Calu3 (cell line): ENCODE measurements at regions not wholly inside any gene's neighbourhood (a gene's known extent, or its start where the extent isn't known, plus 50 kb on each side); places are given as distances from the start of the nearest gene placed in this dataset.

Experiments
- BruUV-seq: library from RNA; stranded (reverse); fragments of 400-500 nt; replicated peaks from 2 replicates; lab custom pipeline; 2021; lab: Mats Ljungman, UMichigan
- CTCF ChIA-PET: fragments of 300-600 bp; sonication (Branson Sonifier 250); formaldehyde crosslinking; loops from one replicate; lab custom pipeline; 2022; ENCODE audit warnings: antibody characterized with exemption; lab: Charles Lee
- DNase-seq: peaks from one replicate; pipeline ENCODE4 v3.0.0; 2022
- H3K27ac Mint-ChIP-seq: one replicate; pipeline ENCODE4 v1.8.0; 2022; ENCODE audit warnings: mixed read lengths; ENCODE audit not compliant: unreplicated experiment
- H3K27me3 Mint-ChIP-seq: one replicate; pipeline ENCODE4 v1.8.0; 2022; ENCODE audit warnings: mixed read lengths; ENCODE audit not compliant: unreplicated experiment
- H3K36me3 Mint-ChIP-seq: one replicate; pipeline ENCODE4 v1.8.0; 2022; ENCODE audit warnings: mild to moderate bottlenecking, moderate library complexity, mixed read lengths; ENCODE audit not compliant: insufficient read depth, unreplicated experiment
- H3K4me1 Mint-ChIP-seq: one replicate; pipeline ENCODE4 v1.8.0; 2022; ENCODE audit warnings: mild to moderate bottlenecking, low read depth, mixed read lengths; ENCODE audit not compliant: unreplicated experiment
- H3K4me3 Mint-ChIP-seq: one replicate; pipeline ENCODE4 v1.8.0; 2022; ENCODE audit warnings: mild to moderate bottlenecking, low read depth, moderate library complexity, mixed read lengths; ENCODE audit not compliant: unreplicated experiment
- H3K9me3 Mint-ChIP-seq: one replicate; pipeline ENCODE4 v1.8.0; 2022; ENCODE audit warnings: low read depth, mixed read lengths; ENCODE audit not compliant: unreplicated experiment
- CTCF ChIP-seq: fragments of 200-600 bp; IDR thresholded peaks from one replicate; pipeline ENCODE4 v1.8.0; 2022; ENCODE audit warnings: antibody characterized with exemption; ENCODE audit not compliant: unreplicated experiment
- intact Hi-C: fragments of 100-400 bp; cut with micrococcal nuclease; formaldehyde crosslinking; loops from one replicate; pipeline ENCODE4 v1.10.0; 2022; ENCODE audit not compliant: unreplicated experiment

GRCh38 chr2:168355779-168356476 lies 100.1 kb upstream of the CERS6 start:
- H3K36me3 Mint-ChIP-seq: no peaks in the 10 kb centered on the region
- no TSS peak for BruUV-seq
- no peak overlapping the region for H3K27ac Mint-ChIP-seq
- no peaks in the 10 kb centered on the region for H3K27me3 Mint-ChIP-seq
- no peaks in the 10 kb centered on the region for H3K9me3 Mint-ChIP-seq
- DNase-seq: no peak
- no peak for TF ChIP-seq CTCF
- H3K4me3 Mint-ChIP-seq: no peak overlapping the region
- H3K4me1 Mint-ChIP-seq: peaks cover 18% of the 10 kb centered on the region
- intact Hi-C loops: no loop called here
- CTCF ChIA-PET: interaction anchor here (1.2 kb wide), 1 partner anchor 403 kb away, joined by 3 read pairs; no protein-coding TSS in a partner anchor

GRCh38 chr2:168356477-168356835 lies 99.6 kb upstream of the CERS6 start:
- no peaks in the 10 kb centered on the region for H3K27me3 Mint-ChIP-seq
- no peaks in the 10 kb centered on the region for H3K9me3 Mint-ChIP-seq
- BruUV-seq: no TSS peak
- no peaks in the 10 kb centered on the region for H3K36me3 Mint-ChIP-seq
- CTCF ChIA-PET: interaction anchor here (1.2 kb wide), 1 partner anchor 402 kb away, joined by 3 read pairs; no protein-coding TSS in a partner anchor
- no peak for TF ChIP-seq CTCF
- intact Hi-C loops: no loop called here
- no peak overlapping the region for H3K4me3 Mint-ChIP-seq
- no peak overlapping the region for H3K27ac Mint-ChIP-seq
- H3K4me1 Mint-ChIP-seq: peaks cover 18% of the 10 kb centered on the region
- no peak for DNase-seq

DNA sequence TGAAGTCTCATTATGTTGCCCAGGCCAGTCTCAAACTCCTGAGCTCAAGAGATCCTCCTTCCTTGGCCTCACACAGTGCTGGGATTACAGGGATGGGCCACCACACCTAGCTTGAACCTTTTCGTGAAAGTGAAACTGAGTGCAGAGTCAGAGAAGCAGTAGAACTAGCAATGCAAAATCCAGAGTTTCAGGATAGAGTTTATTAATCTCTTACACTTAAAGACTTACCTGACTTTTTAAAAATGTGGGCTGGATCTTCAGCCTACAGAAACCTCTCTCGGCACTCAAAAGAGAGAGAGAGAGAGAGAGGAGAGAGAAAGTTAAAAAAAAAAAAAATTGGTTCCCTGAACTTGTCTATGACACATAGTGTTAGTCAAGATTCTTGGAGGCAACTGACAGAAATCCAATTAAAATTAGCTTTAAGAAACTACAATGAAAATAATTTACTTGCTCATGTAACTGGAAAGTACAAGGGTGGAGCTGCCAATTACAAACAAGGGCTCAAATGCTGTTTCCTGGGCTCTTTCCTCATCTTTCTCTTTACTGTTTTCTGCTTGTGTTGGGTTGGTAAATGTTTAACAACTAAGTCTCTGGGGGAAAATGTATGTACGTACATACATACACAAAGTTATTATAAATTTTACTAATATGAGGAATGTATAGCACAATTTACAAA lies 98.1 kb upstream of the CERS6 start:
- no peak for TF ChIP-seq CTCF
- DNase-seq: no peak
- Mint-ChIP-seq H3K4me3 (no peak overlapping the region), H3K4me1 (peaks cover 18% of the 10 kb centered on the region), H3K27ac (no peak overlapping the region), H3K9me3 (no peaks in the 10 kb centered on the region), H3K27me3 (no peaks in the 10 kb centered on the region), H3K36me3 (no peaks in the 10 kb centered on the region)
- no TSS peak for BruUV-seq
- CTCF ChIA-PET: interaction anchor here (0.7 kb wide), 1 partner anchor 359 kb away, joined by 3 read pairs; no protein-coding TSS in a partner anchor
- intact Hi-C loops: no loop called here

- H3K27me3 Mint-ChIP-seq: no peaks in the 10 kb centered on the region
- CTCF ChIA-PET: no interaction called here
- peaks cover 18% of the 10 kb centered on the region for H3K4me1 Mint-ChIP-seq
- H3K9me3 Mint-ChIP-seq: no peaks in the 10 kb centered on the region
- H3K4me3 Mint-ChIP-seq: no peak overlapping the region
- H3K36me3 Mint-ChIP-seq: no peaks in the 10 kb centered on the region
- intact Hi-C loops: no loop called here
- DNase-seq: no peak
- BruUV-seq: no TSS peak
- no peak overlapping the region for H3K27ac Mint-ChIP-seq
- TF ChIP-seq CTCF: no peak
These were observed 97.0 kb upstream of the CERS6 start for GRCh38 chr2:168359082-168359481.
